IMR-90 (cell line): ENCODE measurements at regions not wholly inside any gene's neighbourhood (a gene's known extent, or its start where the extent isn't known, plus 50 kb on each side); places are given as distances from the start of the nearest gene placed in this dataset.

Experiments
- ATAC-seq: fragments of 200-7000 bp; cut with Tn5 transposase; 2 replicates; pipeline ENCODE4 v1.9.1; 2020; ENCODE audit warnings: low read depth, mild to moderate bottlenecking, moderate library complexity
- BruUV-seq: library from RNA; stranded (reverse); fragments of 400-500 nt; replicated peaks from 2 replicates; lab custom pipeline; 2021; lab: Mats Ljungman, UMichigan
- CTCF ChIA-PET: fragments of 300-600 bp; formaldehyde crosslinking; extraction: SDS; loops from one replicate; lab custom pipeline; 2021; ENCODE audit warnings: antibody characterized with exemption; lab: Yijun Ruan, JAX
- POLR2A ChIA-PET: fragments of 300-600 bp; sonication (Branson Sonifier 250); formaldehyde crosslinking; loops from one replicate; lab custom pipeline; 2022; ENCODE audit warnings: antibody characterized with exemption; ENCODE audit not compliant: unreplicated experiment; lab: Charles Lee
- DNase-seq: peaks from one replicate; pipeline ENCODE4 v3.0.0; 2013
- H2AFZ ChIP-seq: replicated peaks from 2 replicates; pipeline ENCODE3; 2013; ENCODE audit warnings: low read length, mild to moderate bottlenecking; ENCODE audit not compliant: poor library complexity
- H2AK5ac ChIP-seq: 2 replicates; pipeline ENCODE4 v1.6.1; 2013; ENCODE audit warnings: low read depth, low read length, inconsistent platforms
- H2AK9ac ChIP-seq: replicated peaks from 2 replicates; pipeline ENCODE3; 2013; ENCODE audit warnings: mild to moderate bottlenecking, low read depth, low read length, moderate library complexity; ENCODE audit not compliant: poor library complexity
- H2BK120ac ChIP-seq: 2 replicates; pipeline ENCODE4 v1.6.1; 2013; ENCODE audit warnings: low read depth, low read length, inconsistent platforms
- H2BK15ac ChIP-seq: 3 replicates; pipeline ENCODE4 v1.6.1; 2013; ENCODE audit warnings: low read depth, low read length, inconsistent platforms
- H2BK20ac ChIP-seq: 2 replicates; pipeline ENCODE4 v1.6.1; 2013; ENCODE audit warnings: low read depth, mild to moderate bottlenecking, inconsistent platforms, low read length, moderate library complexity
- H2BK5ac ChIP-seq: 2 replicates; pipeline ENCODE4 v1.6.1; 2013; ENCODE audit warnings: mild to moderate bottlenecking, low read depth, low read length, inconsistent platforms; ENCODE audit not compliant: poor library complexity, severe bottlenecking
- H3K14ac ChIP-seq: replicated peaks from 2 replicates; pipeline ENCODE4 v1.6.1; 2013; ENCODE audit warnings: low read depth, low read length, inconsistent platforms
- H3K18ac ChIP-seq: 2 replicates; pipeline ENCODE4 v1.6.1; 2013; ENCODE audit warnings: low read depth, low read length, control low read depth
- H3K23ac ChIP-seq: 2 replicates; pipeline ENCODE4 v1.6.1; 2013; ENCODE audit warnings: low read depth, low read length, inconsistent platforms
- H3K27ac ChIP-seq: 2 replicates; pipeline ENCODE4 v1.5.1; 2013; ENCODE audit warnings: mild to moderate bottlenecking, control low read depth, low read length; ENCODE audit not compliant: insufficient read depth
- H3K27me3 ChIP-seq: 2 replicates; pipeline ENCODE4 v1.6.1; 2013; ENCODE audit warnings: low read length; ENCODE audit not compliant: control insufficient read depth, insufficient read depth
- H3K36me3 ChIP-seq: 2 replicates; pipeline ENCODE4 v1.6.1; 2013; ENCODE audit warnings: low read length, mixed read lengths; ENCODE audit not compliant: control insufficient read depth, insufficient read depth
- H3K4ac ChIP-seq: 2 replicates; pipeline ENCODE4 v1.6.1; 2013; ENCODE audit warnings: low read depth, low read length, inconsistent platforms
- H3K4me1 ChIP-seq: 2 replicates; pipeline ENCODE4 v1.6.1; 2013; ENCODE audit warnings: low read length, mixed read lengths; ENCODE audit not compliant: control insufficient read depth, insufficient read depth
- H3K4me2 ChIP-seq: 2 replicates; pipeline ENCODE4 v1.6.1; 2013; ENCODE audit warnings: low read depth, mild to moderate bottlenecking, control low read depth, low read length, moderate library complexity
- H3K4me3 ChIP-seq: 2 replicates; pipeline ENCODE4 v1.5.1; 2013; ENCODE audit warnings: low read depth, mild to moderate bottlenecking, control low read depth, low read length, moderate library complexity; ENCODE audit not compliant: insufficient read depth
- H3K56ac ChIP-seq: 2 replicates; pipeline ENCODE4 v1.6.1; 2013; ENCODE audit warnings: low read length, inconsistent platforms; ENCODE audit not compliant: insufficient read depth; ENCODE audit errors: extremely low read depth
- H3K79me1 ChIP-seq, 2 experiments: 2 replicates each; pipeline ENCODE4 v1.6.1; 2013; ENCODE audit warnings: low read length in 2 of 2, inconsistent platforms in 1 of 2, low read depth in 1 of 2
- H3K9ac ChIP-seq: 2 replicates; pipeline ENCODE4 v1.6.1; 2013; ENCODE audit warnings: low read depth, low read length, control low read depth
- H3K9me1 ChIP-seq: 2 replicates; pipeline ENCODE4 v1.6.1; 2013; ENCODE audit warnings: low read length, inconsistent platforms; ENCODE audit not compliant: insufficient read depth
- H3K9me3 ChIP-seq: 2 replicates; pipeline ENCODE4 v1.6.1; 2013; ENCODE audit warnings: low read length; ENCODE audit not compliant: control insufficient read depth, insufficient read depth
- H4K20me1 ChIP-seq: 2 replicates; pipeline ENCODE4 v1.6.1; 2013; ENCODE audit warnings: low read length, inconsistent platforms; ENCODE audit not compliant: insufficient read depth
- H4K5ac ChIP-seq: 2 replicates; pipeline ENCODE4 v1.6.1; 2013; ENCODE audit warnings: mild to moderate bottlenecking, low read depth, low read length, control low read depth
- H4K8ac ChIP-seq, 2 experiments: 2 replicates each; pipeline ENCODE4 v1.6.1; 2013; ENCODE audit warnings: low read depth in 2 of 2, low read length in 2 of 2, control low read depth in 1 of 2, inconsistent platforms in 1 of 2
- H4K91ac ChIP-seq: 2 replicates; pipeline ENCODE4 v1.6.1; 2013; ENCODE audit warnings: low read depth, low read length, inconsistent platforms; ENCODE audit not compliant: insufficient read depth
- BHLHE40 ChIP-seq: fragments of 150-350 bp; IDR thresholded peaks from 2 replicates; pipeline ENCODE4 v1.6.1; 2016; ENCODE audit warnings: mild to moderate bottlenecking, low read depth, low read length
- CEBPB ChIP-seq: IDR thresholded peaks from 2 replicates; pipeline ENCODE4 v1.6.1; 2012; ENCODE audit warnings: low read depth, low read length, improper control_type of control experiment
- CHD1 ChIP-seq: IDR thresholded peaks from 2 replicates; pipeline ENCODE4 v1.6.1; 2012; ENCODE audit warnings: low read depth, low read length, improper control_type of control experiment
- ELK1 ChIP-seq: fragments of 150-350 bp; IDR thresholded peaks from 2 replicates; pipeline ENCODE4 v1.6.1; 2016; ENCODE audit warnings: low read depth, mild to moderate bottlenecking, low read length, moderate library complexity, borderline replicate concordance
- FOS ChIP-seq: fragments of 150-350 bp; IDR thresholded peaks from 2 replicates; pipeline ENCODE4 v1.6.1; 2016; ENCODE audit warnings: low read depth, low read length
- MAFK ChIP-seq: IDR thresholded peaks from 2 replicates; pipeline ENCODE4 v1.6.1; 2012; ENCODE audit warnings: low read depth, low read length, improper control_type of control experiment
- MAZ ChIP-seq: IDR thresholded peaks from 2 replicates; pipeline ENCODE4 v1.6.1; 2012; ENCODE audit warnings: low read depth, mild to moderate bottlenecking, low read length, improper control_type of control experiment, moderate library complexity, borderline replicate concordance
- MXI1 ChIP-seq: IDR thresholded peaks from 2 replicates; pipeline ENCODE4 v1.6.1; 2012; ENCODE audit warnings: low read depth, mild to moderate bottlenecking, low read length, moderate library complexity, borderline replicate concordance
- NFE2L2 ChIP-seq: fragments of 150-350 bp; IDR thresholded peaks from 2 replicates; pipeline ENCODE4 v1.6.1; 2016; ENCODE audit warnings: low read depth, mild to moderate bottlenecking, low read length
- POLR2A ChIP-seq: IDR thresholded peaks from 2 replicates; pipeline ENCODE4 v1.6.1; 2012; ENCODE audit warnings: mild to moderate bottlenecking, low read depth, low read length
- RAD21 ChIP-seq: IDR thresholded peaks from 2 replicates; pipeline ENCODE4 v1.6.1; 2012; ENCODE audit warnings: low read length, improper control_type of control experiment
- RCOR1 ChIP-seq: IDR thresholded peaks from 2 replicates; pipeline ENCODE4 v1.6.1; 2012; ENCODE audit warnings: mild to moderate bottlenecking, low read length, improper control_type of control experiment; ENCODE audit not compliant: insufficient replicate concordance
- RFX5 ChIP-seq: IDR thresholded peaks from 2 replicates; pipeline ENCODE4 v1.8.0; 2012; ENCODE audit warnings: low read depth, mild to moderate bottlenecking, low read length, moderate library complexity
- SMC3 ChIP-seq: fragments of 150-350 bp; IDR thresholded peaks from 2 replicates; pipeline ENCODE4 v1.6.1; 2016; ENCODE audit warnings: low read depth, mild to moderate bottlenecking, antibody characterized with exemption, low read length, moderate library complexity
- WGBS, 2 experiments: methylation state at CpG; one replicate each; pipeline versions ENCODE4 v1.1.5 to v1.1.7; 2013; ENCODE audit warnings: missing lambda C conversion rate in 2 of 2; ENCODE audit not compliant: insufficient read length in 1 of 2; ENCODE audit errors: extremely low coverage in 2 of 2; 5-methylcytosine and 5-hydroxymethylcytosine counted together
- dilution Hi-C: fragments of 300-500 bp; cut with HindIII; formaldehyde crosslinking; loops from one replicate; pipeline ENCODE4 v1.14.3; 2018; ENCODE audit warnings: low sequenced_read_pairs; ENCODE audit not compliant: unreplicated experiment
- in situ Hi-C: fragments of 300-500 bp; cut with MboI; formaldehyde crosslinking; loops from 3 replicates; pipeline ENCODE4 v1.14.3; 2019; ENCODE audit warnings: low sequenced_read_pairs, inconsistent platforms, mixed read lengths
- intact Hi-C: fragments of 100-400 bp; cut with micrococcal nuclease; formaldehyde crosslinking; loops from 2 replicates; pipeline ENCODE4 v1.10.0; 2022
- TF ChIP-seq, protein P1 (sequence below): conservative IDR thresholded peaks from 2 replicates; pipeline ENCODE4 v1.5.1; 2012; ENCODE audit warnings: mild to moderate bottlenecking, low read depth, low read length, improper control_type of control experiment
- TF ChIP-seq, protein P2 (sequence below): fragments of 150-350 bp; IDR thresholded peaks from 2 replicates; pipeline ENCODE4 v1.6.1; 2017; ENCODE audit warnings: mild to moderate bottlenecking, antibody characterized with exemption, low read length, low read depth

DNA sequence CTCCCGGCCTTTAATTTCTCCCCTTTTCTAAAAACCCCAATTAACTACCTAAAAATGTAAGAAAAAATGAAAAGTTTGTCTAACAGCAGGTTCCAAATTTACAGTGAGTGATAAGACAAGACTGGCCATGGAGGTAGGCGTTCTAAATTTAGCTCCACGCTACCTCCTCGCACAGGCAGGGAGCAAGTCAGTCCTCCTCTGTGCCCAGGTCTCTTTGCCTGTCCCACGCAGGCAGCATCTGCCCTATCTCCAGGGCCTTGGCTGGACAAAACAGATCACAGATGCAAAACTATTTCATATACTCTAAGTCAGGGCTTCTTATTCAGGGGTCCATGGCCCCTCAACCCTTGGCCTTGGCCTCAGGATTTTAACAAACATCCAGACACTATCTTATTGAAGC, 98.0 kb upstream of the JARID2 start:
- no peak overlapping the region for H3K9ac ChIP-seq
- CTCF ChIA-PET = no interaction called here

More for the DNA sequence above, 98.0 kb upstream of the JARID2 start:
- ATAC-seq = no peak
- TF ChIP-seq MXI1 (no peak), RAD21 (no peak), MAFK (no peak), NFE2L2 (no peak), BHLHE40 (no peak), MAZ (no peak), ELK1 (no peak), CEBPB (no peak), CHD1 (no peak), RCOR1 (no peak), FOS (no peak), RFX5 (no peak), POLR2A (no peak), SMC3 (no peak)
- TF ChIP-seq, protein P1, sequence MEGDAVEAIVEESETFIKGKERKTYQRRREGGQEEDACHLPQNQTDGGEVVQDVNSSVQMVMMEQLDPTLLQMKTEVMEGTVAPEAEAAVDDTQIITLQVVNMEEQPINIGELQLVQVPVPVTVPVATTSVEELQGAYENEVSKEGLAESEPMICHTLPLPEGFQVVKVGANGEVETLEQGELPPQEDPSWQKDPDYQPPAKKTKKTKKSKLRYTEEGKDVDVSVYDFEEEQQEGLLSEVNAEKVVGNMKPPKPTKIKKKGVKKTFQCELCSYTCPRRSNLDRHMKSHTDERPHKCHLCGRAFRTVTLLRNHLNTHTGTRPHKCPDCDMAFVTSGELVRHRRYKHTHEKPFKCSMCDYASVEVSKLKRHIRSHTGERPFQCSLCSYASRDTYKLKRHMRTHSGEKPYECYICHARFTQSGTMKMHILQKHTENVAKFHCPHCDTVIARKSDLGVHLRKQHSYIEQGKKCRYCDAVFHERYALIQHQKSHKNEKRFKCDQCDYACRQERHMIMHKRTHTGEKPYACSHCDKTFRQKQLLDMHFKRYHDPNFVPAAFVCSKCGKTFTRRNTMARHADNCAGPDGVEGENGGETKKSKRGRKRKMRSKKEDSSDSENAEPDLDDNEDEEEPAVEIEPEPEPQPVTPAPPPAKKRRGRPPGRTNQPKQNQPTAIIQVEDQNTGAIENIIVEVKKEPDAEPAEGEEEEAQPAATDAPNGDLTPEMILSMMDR = no peak
- TF ChIP-seq, protein P2, sequence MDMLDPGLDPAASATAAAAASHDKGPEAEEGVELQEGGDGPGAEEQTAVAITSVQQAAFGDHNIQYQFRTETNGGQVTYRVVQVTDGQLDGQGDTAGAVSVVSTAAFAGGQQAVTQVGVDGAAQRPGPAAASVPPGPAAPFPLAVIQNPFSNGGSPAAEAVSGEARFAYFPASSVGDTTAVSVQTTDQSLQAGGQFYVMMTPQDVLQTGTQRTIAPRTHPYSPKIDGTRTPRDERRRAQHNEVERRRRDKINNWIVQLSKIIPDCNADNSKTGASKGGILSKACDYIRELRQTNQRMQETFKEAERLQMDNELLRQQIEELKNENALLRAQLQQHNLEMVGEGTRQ = no peak
- H3K4me3 ChIP-seq = no peak overlapping the region
- H4K5ac ChIP-seq = no peak overlapping the region
- peak overlapping the region; percentile 50 for H2AFZ ChIP-seq
- no peak overlapping the region for H2BK120ac ChIP-seq
- H3K27ac ChIP-seq = no peak overlapping the region; the same call in 1 of the 2 replicates
- H3K9me3 ChIP-seq = no peaks in the 10 kb centered on the region
- H3K36me3 ChIP-seq = no peaks in the 10 kb centered on the region
- intact Hi-C loops (no loop called here), dilution Hi-C loops (no loop called here), in situ Hi-C loops (no loop called here)
- no peak overlapping the region for H3K56ac ChIP-seq
- H3K9me1 ChIP-seq = peaks cover 5% of the 10 kb centered on the region
- peak overlapping the region; percentile 12; the same call in 1 of the 2 replicates for H3K23ac ChIP-seq
- BruUV-seq = no TSS peak
- no peak overlapping the region for H2AK9ac ChIP-seq
- H4K91ac ChIP-seq = no peak overlapping the region
- no peaks in the 10 kb centered on the region for H4K20me1 ChIP-seq
- H3K14ac ChIP-seq = no peak overlapping the region
- H3K18ac ChIP-seq = no peak overlapping the region
- H2BK15ac ChIP-seq = no peak overlapping the region
- no peaks in the 10 kb centered on the region for H3K27me3 ChIP-seq
- 94% methylated on average over 3 of the region's 5 CpGs; no CpG with 5 or more reads in 1 of the 2 experiments for WGBS, 2 experiments
- no peak overlapping the region for H4K8ac ChIP-seq
- no peak overlapping the region for H2AK5ac ChIP-seq
- DNase-seq = no peak
- H3K4ac ChIP-seq = 0 out of 2 replicates have a peak overlapping the region, but pooled peaks have one; percentile 1
- H2BK20ac ChIP-seq = no peak overlapping the region
- H3K79me1 ChIP-seq = no peaks in the 10 kb centered on the region
- H3K4me2 ChIP-seq = no peak overlapping the region; the same call in 1 of the 2 replicates
- H3K4me1 ChIP-seq = peaks cover 13% of the 10 kb centered on the region
- H2BK5ac ChIP-seq = no peak overlapping the region
- POLR2A ChIA-PET = no interaction called here
